DND-41 (cell line): ENCODE measurements at regions not wholly inside any gene's neighbourhood (a gene's known extent, or its start where the extent isn't known, plus 50 kb on each side); places are given as distances from the start of the nearest gene placed in this dataset.

Source experiments
- ATAC-seq: fragments of 200-7000 bp; cut with Tn5 transposase; 3 replicates; pipeline ENCODE4 v1.9.1; 2021; ENCODE audit warnings: low read depth; ENCODE audit not compliant: insufficient read depth
- DNase-seq: peaks from one replicate; pipeline ENCODE4 v3.0.0-alpha.2; 2020
- H2AFZ ChIP-seq: 2 replicates; pipeline ENCODE4 v1.6.0; 2012; ENCODE audit warnings: low read depth, low read length
- H3K27ac ChIP-seq: 2 replicates; pipeline ENCODE4 v1.5.1; 2012; ENCODE audit warnings: low read length, inconsistent platforms
- H3K27me3 ChIP-seq: fragments of 200-600 bp; sonication (generic); 2 replicates; pipeline ENCODE4 v1.6.0; 2012; ENCODE audit warnings: low read length, mild to moderate bottlenecking, inconsistent platforms; ENCODE audit not compliant: insufficient read depth, poor library complexity
- H3K36me3 ChIP-seq: 2 replicates; pipeline ENCODE4 v1.5.1; 2012; ENCODE audit warnings: low read length, inconsistent platforms; ENCODE audit not compliant: insufficient read depth
- H3K4me1 ChIP-seq: 2 replicates; pipeline ENCODE4 v1.5.1; 2012; ENCODE audit warnings: mild to moderate bottlenecking, low read length; ENCODE audit not compliant: insufficient read depth
- H3K4me2 ChIP-seq: 2 replicates; pipeline ENCODE4 v1.6.0; 2012; ENCODE audit warnings: mild to moderate bottlenecking, moderate library complexity, low read length, inconsistent platforms; ENCODE audit not compliant: insufficient read depth
- H3K4me3 ChIP-seq, 2 experiments: fragments of 200-600 bp in 1 of 2; shearing (Covaris generic) in 1 of 2; 2 replicates each; pipeline ENCODE4 v1.5.1; 2012 to 2016; ENCODE audit warnings: inconsistent platforms in 2 of 2, low read length in 2 of 2, mild to moderate bottlenecking in 2 of 2, low read depth in 1 of 2, moderate library complexity in 1 of 2
- H3K79me2 ChIP-seq: 2 replicates; pipeline ENCODE4 v1.6.0; 2012; ENCODE audit warnings: low read length, inconsistent platforms; ENCODE audit not compliant: insufficient read depth
- H3K9ac ChIP-seq: 2 replicates; pipeline ENCODE4 v1.6.0; 2012; ENCODE audit warnings: low read depth, mild to moderate bottlenecking, inconsistent platforms, low read length, moderate library complexity
- H3K9me3 ChIP-seq: 2 replicates; pipeline ENCODE4 v1.5.1; 2012; ENCODE audit warnings: low read length, moderate library complexity, mild to moderate bottlenecking, inconsistent platforms; ENCODE audit not compliant: insufficient read depth, severe bottlenecking
- H4K20me1 ChIP-seq: 2 replicates; pipeline ENCODE4 v1.6.0; 2012; ENCODE audit warnings: low read length; ENCODE audit not compliant: insufficient read depth
- CTCF ChIP-seq: IDR thresholded peaks from 2 replicates; pipeline ENCODE4 v1.5.1; 2012; ENCODE audit warnings: borderline replicate concordance, low read length, moderate library complexity, mild to moderate bottlenecking; ENCODE audit not compliant: poor library complexity, severe bottlenecking; ENCODE audit errors: extremely low read depth
- EZH2 ChIP-seq: IDR thresholded peaks from 3 replicates; pipeline ENCODE4 v1.6.1; 2012; ENCODE audit warnings: borderline replicate concordance, low read depth, mild to moderate bottlenecking, moderate library complexity, low read length, inconsistent platforms; ENCODE audit not compliant: severe bottlenecking

- Histone ChIP-seq H3K27ac (no peak overlapping the region), H3K79me2 (no peaks in the 10 kb centered on the region), H4K20me1 (no peaks in the 10 kb centered on the region; the same call in 1 of the 2 replicates), H3K27me3 (no peaks in the 10 kb centered on the region), H3K9me3 (no peaks in the 10 kb centered on the region), H3K4me1 (no peaks in the 10 kb centered on the region), H3K4me2 (no peak overlapping the region), H3K9ac (no peak overlapping the region), H3K4me3 (no peak overlapping the region), H3K36me3 (no peaks in the 10 kb centered on the region), H2AFZ (no peak overlapping the region)
- DNase-seq (no peak), ATAC-seq (no peak)
- TF ChIP-seq EZH2 (no peak), CTCF (no peak)
Observed at GRCh38 chr22:48560389-48560751, 1267.3 kb downstream of the BRD1 start.

- TF ChIP-seq EZH2 (no peak), CTCF (no peak)
- no peaks in the 10 kb centered on the region for H3K79me2 ChIP-seq
- H3K27me3 ChIP-seq = no peaks in the 10 kb centered on the region
- H3K27ac ChIP-seq = no peak overlapping the region
- ATAC-seq (no peak), DNase-seq (no peak)
- no peak overlapping the region for H3K4me2 ChIP-seq
- H3K9ac ChIP-seq = no peak overlapping the region
- no peaks in the 10 kb centered on the region for H3K9me3 ChIP-seq
- no peaks in the 10 kb centered on the region; the same call in 1 of the 2 replicates for H4K20me1 ChIP-seq
- no peak overlapping the region for H3K4me3 ChIP-seq
- H3K36me3 ChIP-seq = no peaks in the 10 kb centered on the region
- no peaks in the 10 kb centered on the region for H3K4me1 ChIP-seq
- no peak overlapping the region for H2AFZ ChIP-seq
Observed at GRCh38 chr22:48559647-48560388, 1267.9 kb downstream of the BRD1 start.

GRCh38 chr22:48558606-48559402 is 1268.9 kb downstream of the BRD1 start:
- Histone ChIP-seq H3K9me3 (no peaks in the 10 kb centered on the region), H2AFZ (no peak overlapping the region), H4K20me1 (no peaks in the 10 kb centered on the region; the same call in 1 of the 2 replicates), H3K27ac (no peak overlapping the region), H3K4me3 (no peak overlapping the region), H3K4me2 (no peak overlapping the region), H3K9ac (no peak overlapping the region), H3K4me1 (no peaks in the 10 kb centered on the region), H3K79me2 (no peaks in the 10 kb centered on the region), H3K36me3 (no peaks in the 10 kb centered on the region), H3K27me3 (no peaks in the 10 kb centered on the region)
- ATAC-seq (no peak), DNase-seq (no peak)
- TF ChIP-seq CTCF (no peak), EZH2 (no peak)
